HL-60 (cell line): ENCODE measurements at regions not wholly inside any gene's neighbourhood (a gene's known extent, or its start where the extent isn't known, plus 50 kb on each side); places are given as distances from the start of the nearest gene placed in this dataset.

Experiments used
- DNase-seq, 2 experiments: peaks; one replicate each; pipeline ENCODE4 v3.0.0-alpha.2; 2010 to 2020; ENCODE audit warnings: low read depth in 1 of 2, low spot score in 1 of 2
- H3K27ac ChIP-seq: fragments of 250-450 bp; sonication (Bioruptor Pico); replicated peaks from 2 replicates; pipeline ENCODE4 v1.5.1; 2020; ENCODE audit warnings: mild to moderate bottlenecking, moderate library complexity
- H3K27me3 ChIP-seq: fragments of 250-450 bp; sonication (Bioruptor Pico); 2 replicates; pipeline ENCODE4 v1.5.1; 2021; ENCODE audit warnings: mild to moderate bottlenecking, moderate library complexity; ENCODE audit not compliant: insufficient read depth, poor library complexity, severe bottlenecking
- H3K4me3 ChIP-seq: replicated peaks from 2 replicates; pipeline ENCODE4 v1.5.1; 2011; ENCODE audit warnings: mild to moderate bottlenecking, control low read depth, low read length; ENCODE audit not compliant: insufficient read depth
- GABPA ChIP-seq: IDR thresholded peaks from 2 replicates; pipeline ENCODE4 v1.6.1; 2012; ENCODE audit warnings: low read depth
- POLR2AphosphoS5 ChIP-seq: IDR thresholded peaks from 2 replicates; pipeline ENCODE4 v1.6.1; 2012; ENCODE audit warnings: low read depth
- SPI1 ChIP-seq: IDR thresholded peaks from 2 replicates; pipeline ENCODE4 v1.6.1; 2012; ENCODE audit warnings: low read depth, mild to moderate bottlenecking, borderline replicate concordance
- TF ChIP-seq, protein P1 (sequence below): IDR thresholded peaks from one replicate; pipeline ENCODE4 v1.5.1; 2011; ENCODE audit warnings: low read length, control low read depth, inconsistent platforms; ENCODE audit not compliant: insufficient read depth
- TF ChIP-seq, protein P2 (sequence below): IDR thresholded peaks from 2 replicates; pipeline ENCODE4 v1.6.1; 2012; ENCODE audit warnings: low read depth; ENCODE audit not compliant: insufficient replicate concordance

DNA sequence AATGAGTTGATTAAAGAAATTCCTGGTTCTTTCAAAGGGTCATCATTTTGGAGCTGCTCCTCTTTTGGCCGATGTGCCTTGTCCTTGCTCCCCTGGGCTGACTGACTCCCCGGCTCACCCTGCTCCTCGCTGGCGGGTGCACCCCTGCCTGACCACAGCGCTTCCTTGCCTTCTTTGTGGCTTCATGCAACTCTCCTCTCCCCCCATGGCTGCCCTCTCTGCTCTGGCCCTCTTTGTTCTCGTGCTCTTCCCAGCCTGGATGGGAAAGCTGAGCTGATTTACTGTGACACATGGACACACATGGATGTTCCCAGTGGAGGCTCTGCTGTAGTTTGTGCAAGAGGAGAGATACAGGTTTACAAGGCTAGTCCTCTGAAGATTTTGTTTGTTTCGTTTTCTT, 234.6 kb downstream of the HAUS1 start:
- TF ChIP-seq POLR2AphosphoS5 (no peak), SPI1 (no peak), GABPA (no peak)
- TF ChIP-seq, protein P1, sequence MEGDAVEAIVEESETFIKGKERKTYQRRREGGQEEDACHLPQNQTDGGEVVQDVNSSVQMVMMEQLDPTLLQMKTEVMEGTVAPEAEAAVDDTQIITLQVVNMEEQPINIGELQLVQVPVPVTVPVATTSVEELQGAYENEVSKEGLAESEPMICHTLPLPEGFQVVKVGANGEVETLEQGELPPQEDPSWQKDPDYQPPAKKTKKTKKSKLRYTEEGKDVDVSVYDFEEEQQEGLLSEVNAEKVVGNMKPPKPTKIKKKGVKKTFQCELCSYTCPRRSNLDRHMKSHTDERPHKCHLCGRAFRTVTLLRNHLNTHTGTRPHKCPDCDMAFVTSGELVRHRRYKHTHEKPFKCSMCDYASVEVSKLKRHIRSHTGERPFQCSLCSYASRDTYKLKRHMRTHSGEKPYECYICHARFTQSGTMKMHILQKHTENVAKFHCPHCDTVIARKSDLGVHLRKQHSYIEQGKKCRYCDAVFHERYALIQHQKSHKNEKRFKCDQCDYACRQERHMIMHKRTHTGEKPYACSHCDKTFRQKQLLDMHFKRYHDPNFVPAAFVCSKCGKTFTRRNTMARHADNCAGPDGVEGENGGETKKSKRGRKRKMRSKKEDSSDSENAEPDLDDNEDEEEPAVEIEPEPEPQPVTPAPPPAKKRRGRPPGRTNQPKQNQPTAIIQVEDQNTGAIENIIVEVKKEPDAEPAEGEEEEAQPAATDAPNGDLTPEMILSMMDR = no peak
- TF ChIP-seq, protein P2, sequence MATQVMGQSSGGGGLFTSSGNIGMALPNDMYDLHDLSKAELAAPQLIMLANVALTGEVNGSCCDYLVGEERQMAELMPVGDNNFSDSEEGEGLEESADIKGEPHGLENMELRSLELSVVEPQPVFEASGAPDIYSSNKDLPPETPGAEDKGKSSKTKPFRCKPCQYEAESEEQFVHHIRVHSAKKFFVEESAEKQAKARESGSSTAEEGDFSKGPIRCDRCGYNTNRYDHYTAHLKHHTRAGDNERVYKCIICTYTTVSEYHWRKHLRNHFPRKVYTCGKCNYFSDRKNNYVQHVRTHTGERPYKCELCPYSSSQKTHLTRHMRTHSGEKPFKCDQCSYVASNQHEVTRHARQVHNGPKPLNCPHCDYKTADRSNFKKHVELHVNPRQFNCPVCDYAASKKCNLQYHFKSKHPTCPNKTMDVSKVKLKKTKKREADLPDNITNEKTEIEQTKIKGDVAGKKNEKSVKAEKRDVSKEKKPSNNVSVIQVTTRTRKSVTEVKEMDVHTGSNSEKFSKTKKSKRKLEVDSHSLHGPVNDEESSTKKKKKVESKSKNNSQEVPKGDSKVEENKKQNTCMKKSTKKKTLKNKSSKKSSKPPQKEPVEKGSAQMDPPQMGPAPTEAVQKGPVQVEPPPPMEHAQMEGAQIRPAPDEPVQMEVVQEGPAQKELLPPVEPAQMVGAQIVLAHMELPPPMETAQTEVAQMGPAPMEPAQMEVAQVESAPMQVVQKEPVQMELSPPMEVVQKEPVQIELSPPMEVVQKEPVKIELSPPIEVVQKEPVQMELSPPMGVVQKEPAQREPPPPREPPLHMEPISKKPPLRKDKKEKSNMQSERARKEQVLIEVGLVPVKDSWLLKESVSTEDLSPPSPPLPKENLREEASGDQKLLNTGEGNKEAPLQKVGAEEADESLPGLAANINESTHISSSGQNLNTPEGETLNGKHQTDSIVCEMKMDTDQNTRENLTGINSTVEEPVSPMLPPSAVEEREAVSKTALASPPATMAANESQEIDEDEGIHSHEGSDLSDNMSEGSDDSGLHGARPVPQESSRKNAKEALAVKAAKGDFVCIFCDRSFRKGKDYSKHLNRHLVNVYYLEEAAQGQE = no peak
- DNase-seq = peak in 1 of 2 experiments; percentile 67
- no peaks in the 10 kb centered on the region for H3K27me3 ChIP-seq
- H3K4me3 ChIP-seq = no peak overlapping the region
- no peak overlapping the region for H3K27ac ChIP-seq

DNA sequence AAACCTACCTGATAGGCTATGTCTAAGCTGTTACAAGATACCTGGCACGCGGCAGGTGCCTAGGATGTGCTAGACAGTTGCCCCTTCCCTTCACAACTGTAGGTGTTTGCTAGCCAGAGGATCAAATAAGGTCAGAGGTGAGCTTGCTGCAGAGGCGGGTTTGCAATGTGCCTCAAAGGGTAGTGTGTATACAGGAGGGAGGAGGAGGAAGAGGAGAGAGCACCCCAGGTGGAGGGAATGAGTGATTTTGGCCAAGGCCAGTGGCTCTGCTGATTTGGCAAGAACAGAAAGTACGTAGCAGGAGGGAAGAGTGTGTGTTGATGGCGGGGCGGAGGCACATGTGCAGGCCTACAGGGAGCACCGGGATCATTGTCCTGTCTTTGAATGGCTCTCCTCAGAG, 236.5 kb downstream of the HAUS1 start:
- Histone ChIP-seq H3K27me3 (no peaks in the 10 kb centered on the region), H3K4me3 (no peak overlapping the region), H3K27ac (no peak overlapping the region)
- DNase-seq = no peak
- TF ChIP-seq, protein P2 = no peak
- no peak for TF ChIP-seq SPI1
- TF ChIP-seq GABPA = no peak
- TF ChIP-seq POLR2AphosphoS5 = no peak
- TF ChIP-seq, protein P1 = no peak

DNA sequence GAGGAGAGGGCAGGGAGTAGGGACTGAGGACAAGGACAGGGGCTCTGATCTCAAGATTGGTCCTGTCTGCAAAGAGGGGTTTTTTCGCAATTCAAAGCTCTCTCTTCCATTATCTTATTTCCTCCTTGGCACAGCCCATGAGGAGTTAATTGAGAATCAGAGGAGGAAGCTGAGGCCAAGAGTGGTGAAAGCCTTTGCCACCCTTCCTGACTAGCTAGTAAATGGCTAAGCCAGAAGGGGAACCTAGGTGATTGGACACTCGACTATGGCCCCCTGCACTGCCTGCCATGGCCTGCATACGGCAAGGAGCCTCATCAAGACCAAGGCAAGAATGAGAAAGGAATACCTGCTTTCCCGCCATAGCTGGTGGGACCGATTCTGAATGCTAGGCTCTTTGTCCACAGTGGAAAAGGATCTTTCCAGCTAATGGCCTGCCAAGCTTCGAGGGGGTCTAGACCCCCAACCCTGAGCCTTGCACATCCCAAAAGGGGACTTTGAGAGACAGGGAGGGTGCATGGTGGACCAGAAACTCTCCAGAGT, 237.9 kb downstream of the HAUS1 start:
- Histone ChIP-seq H3K27me3 (no peaks in the 10 kb centered on the region), H3K27ac (0 out of 2 replicates have a peak overlapping the region, but pooled peaks have one; percentile 11), H3K4me3 (no peak overlapping the region)
- TF ChIP-seq SPI1 (peak; percentile 23; the same call in 1 of the 2 replicates), POLR2AphosphoS5 (no peak)
- DNase-seq = peak; percentile 70 to 92

DNA sequence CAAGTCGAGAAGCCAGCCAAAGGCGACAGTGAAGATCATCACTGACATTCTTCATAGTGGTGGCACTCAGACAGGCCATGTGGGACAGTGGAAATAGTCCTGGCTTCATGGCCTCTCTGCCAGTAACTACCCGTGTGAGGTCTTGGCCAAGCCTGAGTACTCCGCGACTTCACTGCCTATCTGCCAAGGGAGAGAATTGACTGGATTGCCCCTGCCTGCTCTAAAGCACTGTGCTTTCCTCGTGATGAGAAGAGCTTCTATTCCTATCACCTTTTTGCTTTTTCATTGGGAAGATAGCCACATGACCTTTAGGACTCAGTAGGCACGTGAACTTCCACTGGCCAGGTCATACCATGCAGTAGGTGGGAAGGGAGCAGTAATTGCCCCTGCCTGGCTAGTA, 239.3 kb downstream of the HAUS1 start:
- H3K27ac ChIP-seq = no peak overlapping the region
- no peaks in the 10 kb centered on the region for H3K27me3 ChIP-seq
- H3K4me3 ChIP-seq = no peak overlapping the region
- no peak for TF ChIP-seq GABPA
- no peak for TF ChIP-seq POLR2AphosphoS5
- TF ChIP-seq, protein P2 = no peak
- TF ChIP-seq SPI1 = no peak
- TF ChIP-seq, protein P1 = no peak
- DNase-seq = no peak
